Small intestine (tissue), 7 donors: ENCODE measurements at regions not wholly inside any gene's neighbourhood (a gene's known extent, or its start where the extent isn't known, plus 50 kb on each side); places are given as distances from the start of the nearest gene placed in this dataset.
"Not testable (repeated sequence)": the region's sequence is repeated elsewhere in the genome, so short reads cannot be mapped to it uniquely, and the experiment has no call there.

Source experiments
- DNase-seq, 2 donors: peaks; one replicate each; pipeline versions ENCODE4 v3.0.0 to v3.0.0-alpha.2; 2013
- FAIRE-seq: peaks from 2 replicates; lab custom pipeline; 2012; peaks lifted over from hg19 to GRCh38; lab: Jason Lieb, UNC
- H3K27ac ChIP-seq, 3 donors: one replicate each; pipeline ENCODE4 v1.5.1; 2013; ENCODE audit warnings: low read length in 2 of 3, mild to moderate bottlenecking in 2 of 3, control low read depth in 1 of 3, inconsistent platforms in 1 of 3, low read depth in 1 of 3, moderate library complexity in 1 of 3
- H3K27me3 ChIP-seq, 3 donors: one replicate each; pipeline ENCODE4 v1.6.1; 2013; ENCODE audit warnings: low read length in 3 of 3, inconsistent platforms in 1 of 3; ENCODE audit not compliant: control insufficient read depth in 3 of 3, insufficient read depth in 3 of 3
- H3K36me3 ChIP-seq, 3 donors: one replicate each; pipeline ENCODE4 v1.6.1; 2013; ENCODE audit warnings: low read length in 3 of 3, inconsistent platforms in 1 of 3, low read depth in 1 of 3, mild to moderate bottlenecking in 1 of 3, moderate library complexity in 1 of 3; ENCODE audit not compliant: control insufficient read depth in 3 of 3, insufficient read depth in 2 of 3
- H3K4me1 ChIP-seq, 3 donors: one replicate each; pipeline ENCODE4 v1.6.1; 2013; ENCODE audit warnings: low read length in 2 of 3, inconsistent platforms in 1 of 3, low read depth in 1 of 3, mild to moderate bottlenecking in 1 of 3, moderate library complexity in 1 of 3; ENCODE audit not compliant: control insufficient read depth in 3 of 3, insufficient read depth in 2 of 3
- H3K4me3 ChIP-seq, 3 donors: one replicate each; pipeline ENCODE4 v1.5.1; 2013; ENCODE audit warnings: low read length in 3 of 3, control low read depth in 1 of 3, inconsistent platforms in 1 of 3, low read depth in 1 of 3, mild to moderate bottlenecking in 1 of 3, moderate library complexity in 1 of 3
- H3K9me3 ChIP-seq, 2 donors: one replicate each; pipeline ENCODE4 v1.6.1; 2013; ENCODE audit warnings: low read depth in 1 of 2, low read length in 1 of 2; ENCODE audit not compliant: control insufficient read depth in 2 of 2, insufficient read depth in 1 of 2
- WGBS, 3 donors: extraction: QIAGEN DNeasy Blood & Tissue Kit; methylation state at CpG; one replicate each; pipeline ENCODE4 v1.1.7; 2013; 5-methylcytosine and 5-hydroxymethylcytosine counted together
- donor health status: healthy with polysubstance abuse.
- donor health status: control.
- donor health status: control.
- donor health status: Bipolar disorder and iron deficiency.
- donor health status: healthy.

GRCh38 chr2:208725280-208725679 lies 318.7 kb downstream of the PTH2R start:
- FAIRE-seq (no peak), DNase-seq (no peak)
- H3K27me3 ChIP-seq, result no peaks in the 10 kb centered on the region
- H3K27ac ChIP-seq, result no peak overlapping the region
- peaks cover 0 to 3% of the 10 kb centered on the region in 2 donors for H3K9me3 ChIP-seq
- H3K4me1 ChIP-seq, result peaks cover 0 to 7% (median 0%) of the 10 kb centered on the region in 3 donors
- H3K4me3 ChIP-seq, result no peak overlapping the region
- H3K36me3 ChIP-seq, result no peaks in the 10 kb centered on the region
- 57 to 67% (median 59%) methylated on average over 4 of the region's 4 CpGs for WGBS, 3 donors

- Histone ChIP-seq H3K27me3 (no peaks in the 10 kb centered on the region), H3K27ac (no peak overlapping the region), H3K4me3 (no peak overlapping the region), H3K9me3 (peaks cover 0 to 3% of the 10 kb centered on the region in 2 donors), H3K4me1 (peaks cover 0 to 7% (median 0%) of the 10 kb centered on the region in 3 donors), H3K36me3 (no peaks in the 10 kb centered on the region)
- 95 to 97% (median 95%) methylated on average over 3 of the region's 3 CpGs for WGBS, 3 donors
- DNase-seq (no peak), FAIRE-seq (no peak)
Observed at GRCh38 chr2:208726242-208726641, 319.6 kb downstream of the PTH2R start.

- not testable (repeated sequence) for DNase-seq, H3K27ac ChIP-seq, H3K9me3 ChIP-seq, H3K4me1 ChIP-seq, FAIRE-seq, H3K4me3 ChIP-seq, H3K36me3 ChIP-seq, H3K27me3 ChIP-seq
- WGBS, 3 donors, result 81 to 88% (median 82%) methylated on average over 20 to 21 of the region's 21 CpGs
Observed at GRCh38 chr2:208751663-208752415, 345.2 kb downstream of the PTH2R start.

- Histone ChIP-seq H3K36me3 (no peaks in the 10 kb centered on the region), H3K9me3 (peaks cover 0 to 2% of the 10 kb centered on the region in 2 donors), H3K27ac (no peak overlapping the region), H3K27me3 (no peaks in the 10 kb centered on the region), H3K4me1 (no peaks in the 10 kb centered on the region), H3K4me3 (no peak overlapping the region)
- no peak for DNase-seq
- WGBS, 3 donors, result 68 to 90% (median 70%) methylated on average over 1 of the region's 1 CpG
- FAIRE-seq, result no peak
Observed at GRCh38 chr2:208757364-208757763, 350.8 kb downstream of the PTH2R start.

- FAIRE-seq, result peak; percentile 99
- WGBS, 3 donors, result 83 to 90% (median 87%) methylated on average over 2 of the region's 2 CpGs
Observed at GRCh38 chr2:208773074-208773473, 366.5 kb downstream of the PTH2R start.

GRCh38 chr2:208781166-208781565 lies 374.6 kb downstream of the PTH2R start:
- H3K4me3 ChIP-seq, result no peak overlapping the region
- H3K9me3 ChIP-seq, result peaks cover 0 to 5% of the 10 kb centered on the region in 2 donors
- WGBS, 3 donors, result 71 to 85% (median 83%) methylated on average over 1 of the region's 1 CpG
- no peaks in the 10 kb centered on the region for H3K36me3 ChIP-seq
- no peaks in the 10 kb centered on the region for H3K27me3 ChIP-seq
- H3K4me1 ChIP-seq, result no peaks in the 10 kb centered on the region
- FAIRE-seq (no peak), DNase-seq (no peak)
- no peak overlapping the region for H3K27ac ChIP-seq

More at GRCh38 chr2:208773074-208773473, 366.5 kb downstream of the PTH2R start:
- H3K9me3 ChIP-seq, DNase-seq, H3K27ac ChIP-seq, H3K36me3 ChIP-seq, H3K4me1 ChIP-seq, H3K27me3 ChIP-seq, H3K4me3 ChIP-seq: not testable (repeated sequence)

GRCh38 chr2:208782097-208782496 lies 375.5 kb downstream of the PTH2R start:
- H3K4me1 ChIP-seq, result no peaks in the 10 kb centered on the region
- H3K27me3 ChIP-seq, result no peaks in the 10 kb centered on the region
- DNase-seq (no peak), FAIRE-seq (no peak)
- no peak overlapping the region for H3K4me3 ChIP-seq
- H3K27ac ChIP-seq, result no peak overlapping the region
- 59 to 91% (median 69%) methylated on average over 6 of the region's 6 CpGs for WGBS, 3 donors
- H3K9me3 ChIP-seq, result peaks cover 0 to 5% of the 10 kb centered on the region in 2 donors
- no peaks in the 10 kb centered on the region for H3K36me3 ChIP-seq

- Histone ChIP-seq H3K36me3 (no peaks in the 10 kb centered on the region), H3K9me3 (peaks cover 0 to 5% of the 10 kb centered on the region in 2 donors), H3K27me3 (no peaks in the 10 kb centered on the region), H3K4me3 (no peak overlapping the region), H3K4me1 (no peaks in the 10 kb centered on the region), H3K27ac (no peak overlapping the region)
- DNase-seq (peak; percentile 21 to 32), FAIRE-seq (no peak)
Observed at GRCh38 chr2:208783184-208783583, 376.6 kb downstream of the PTH2R start.

GRCh38 chr2:208784774-208785173 lies 378.2 kb downstream of the PTH2R start:
- not testable (repeated sequence) for H3K4me1 ChIP-seq, H3K4me3 ChIP-seq, FAIRE-seq, DNase-seq, H3K36me3 ChIP-seq, H3K27ac ChIP-seq, H3K9me3 ChIP-seq, H3K27me3 ChIP-seq
- WGBS, 3 donors, result 90 to 94% (median 91%) methylated on average over 9 of the region's 9 CpGs
